ENCODE measurements at regions not wholly inside any gene's neighbourhood (a gene's known extent, or its start where the extent isn't known, plus 50 kb on each side); places are given as distances from the start of the nearest gene placed in this dataset.
"Not testable (repeated sequence)": the region's sequence is repeated elsewhere in the genome, so short reads cannot be mapped to it uniquely, and the experiment has no call there.

DNA sequence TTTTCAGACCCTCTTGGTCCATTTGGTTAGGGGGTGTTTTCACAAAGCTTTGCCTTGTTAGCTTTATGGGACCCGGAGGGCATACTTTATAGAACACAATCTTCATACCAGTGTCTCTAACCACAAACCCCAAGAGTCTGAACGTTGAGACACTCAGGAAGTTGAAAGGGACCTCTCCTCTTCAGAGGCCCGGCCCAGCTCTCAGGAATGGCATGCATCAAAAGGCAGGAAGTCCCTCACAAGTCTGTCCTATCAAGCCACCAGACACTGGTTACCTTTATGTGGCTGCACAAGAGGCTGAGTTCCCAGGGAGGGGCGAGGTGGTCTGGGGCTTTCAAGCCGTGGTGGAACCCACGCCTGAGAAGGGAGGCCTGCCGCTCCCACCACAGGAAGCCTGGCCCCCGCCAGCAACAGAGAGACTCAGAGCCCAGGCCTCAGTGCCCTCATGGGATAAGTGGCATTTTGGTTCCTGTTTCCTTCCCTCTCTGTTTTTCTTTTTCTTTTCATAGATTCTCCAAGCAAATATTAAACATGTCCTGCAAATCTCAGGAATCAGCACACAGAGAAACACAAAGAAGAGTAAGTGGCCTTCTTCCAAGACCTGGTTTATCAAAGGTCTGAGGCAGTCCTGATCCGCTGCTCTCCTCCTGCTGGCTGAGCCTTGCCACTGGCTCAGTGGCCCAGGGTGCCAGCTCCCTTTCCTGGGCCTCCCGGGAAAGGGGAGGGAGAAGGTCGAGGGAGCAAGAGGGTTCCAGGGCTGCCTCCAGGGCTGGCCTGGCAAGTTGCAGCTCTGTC, 50.6 kb upstream of the SMURF2 start:
- H3K4me3 ChIP-seq (ENCODE audit: low read depth, low read length); DNase-seq (ENCODE audit: low read depth): not testable (repeated sequence)
- TF ChIP-seq, protein P1, sequence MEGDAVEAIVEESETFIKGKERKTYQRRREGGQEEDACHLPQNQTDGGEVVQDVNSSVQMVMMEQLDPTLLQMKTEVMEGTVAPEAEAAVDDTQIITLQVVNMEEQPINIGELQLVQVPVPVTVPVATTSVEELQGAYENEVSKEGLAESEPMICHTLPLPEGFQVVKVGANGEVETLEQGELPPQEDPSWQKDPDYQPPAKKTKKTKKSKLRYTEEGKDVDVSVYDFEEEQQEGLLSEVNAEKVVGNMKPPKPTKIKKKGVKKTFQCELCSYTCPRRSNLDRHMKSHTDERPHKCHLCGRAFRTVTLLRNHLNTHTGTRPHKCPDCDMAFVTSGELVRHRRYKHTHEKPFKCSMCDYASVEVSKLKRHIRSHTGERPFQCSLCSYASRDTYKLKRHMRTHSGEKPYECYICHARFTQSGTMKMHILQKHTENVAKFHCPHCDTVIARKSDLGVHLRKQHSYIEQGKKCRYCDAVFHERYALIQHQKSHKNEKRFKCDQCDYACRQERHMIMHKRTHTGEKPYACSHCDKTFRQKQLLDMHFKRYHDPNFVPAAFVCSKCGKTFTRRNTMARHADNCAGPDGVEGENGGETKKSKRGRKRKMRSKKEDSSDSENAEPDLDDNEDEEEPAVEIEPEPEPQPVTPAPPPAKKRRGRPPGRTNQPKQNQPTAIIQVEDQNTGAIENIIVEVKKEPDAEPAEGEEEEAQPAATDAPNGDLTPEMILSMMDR (conservative IDR thresholded peaks at IDR 0.05; ENCODE audit: low read depth, low read length), result peak; percentile 24
